Fibroblast of mammary gland (primary cell): ENCODE measurements at regions not wholly inside any gene's neighbourhood (a gene's known extent, or its start where the extent isn't known, plus 50 kb on each side); places are given as distances from the start of the nearest gene placed in this dataset.

ENCODE experiments used
- DNase-seq: peaks from one replicate; pipeline ENCODE4 v3.0.0-alpha.2; 2010; ENCODE audit warnings: low read depth
- H3K4me3 ChIP-seq: 2 replicates; pipeline ENCODE4 v1.5.1; 2011; ENCODE audit warnings: low read depth, mild to moderate bottlenecking, low read length, moderate library complexity; ENCODE audit not compliant: control insufficient read depth
- TF ChIP-seq, protein P1 (sequence below): conservative IDR thresholded peaks from 2 replicates; pipeline ENCODE4 v1.5.1; 2011; ENCODE audit warnings: low read depth, low read length, inconsistent platforms; ENCODE audit not compliant: control insufficient read depth, insufficient read depth

GRCh38 chr7:45984386-45985295 lies 63.6 kb upstream of the IGFBP3 start:
- TF ChIP-seq, protein P1, sequence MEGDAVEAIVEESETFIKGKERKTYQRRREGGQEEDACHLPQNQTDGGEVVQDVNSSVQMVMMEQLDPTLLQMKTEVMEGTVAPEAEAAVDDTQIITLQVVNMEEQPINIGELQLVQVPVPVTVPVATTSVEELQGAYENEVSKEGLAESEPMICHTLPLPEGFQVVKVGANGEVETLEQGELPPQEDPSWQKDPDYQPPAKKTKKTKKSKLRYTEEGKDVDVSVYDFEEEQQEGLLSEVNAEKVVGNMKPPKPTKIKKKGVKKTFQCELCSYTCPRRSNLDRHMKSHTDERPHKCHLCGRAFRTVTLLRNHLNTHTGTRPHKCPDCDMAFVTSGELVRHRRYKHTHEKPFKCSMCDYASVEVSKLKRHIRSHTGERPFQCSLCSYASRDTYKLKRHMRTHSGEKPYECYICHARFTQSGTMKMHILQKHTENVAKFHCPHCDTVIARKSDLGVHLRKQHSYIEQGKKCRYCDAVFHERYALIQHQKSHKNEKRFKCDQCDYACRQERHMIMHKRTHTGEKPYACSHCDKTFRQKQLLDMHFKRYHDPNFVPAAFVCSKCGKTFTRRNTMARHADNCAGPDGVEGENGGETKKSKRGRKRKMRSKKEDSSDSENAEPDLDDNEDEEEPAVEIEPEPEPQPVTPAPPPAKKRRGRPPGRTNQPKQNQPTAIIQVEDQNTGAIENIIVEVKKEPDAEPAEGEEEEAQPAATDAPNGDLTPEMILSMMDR, result no peak
- no peak overlapping the region for H3K4me3 ChIP-seq
- DNase-seq, result no peak

DNA sequence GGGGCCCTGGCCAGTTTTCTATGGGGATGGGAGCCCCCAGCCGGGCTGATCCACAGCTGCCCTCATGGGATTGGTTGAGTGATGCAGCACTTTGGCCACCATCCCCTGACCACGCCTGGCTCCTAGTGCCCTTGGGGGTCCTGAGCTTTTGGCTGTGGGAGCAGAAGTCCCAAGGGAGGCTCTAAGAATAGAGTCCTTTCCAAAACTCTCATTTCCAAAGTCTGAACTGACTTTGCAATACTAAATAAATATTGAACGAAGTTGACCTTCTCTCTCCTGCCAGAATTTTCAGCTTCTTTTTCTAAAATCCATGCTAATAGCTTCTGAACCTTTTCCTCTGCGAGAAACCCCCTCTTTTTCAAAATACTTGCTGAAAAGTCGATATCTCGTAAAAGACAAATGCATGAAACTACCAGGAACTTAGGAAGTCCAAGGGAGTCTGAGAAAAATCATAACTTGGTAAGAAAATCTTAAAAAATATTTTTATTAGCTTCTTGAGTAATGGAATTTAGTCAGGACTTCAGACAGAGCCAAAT lies 62.7 kb upstream of the IGFBP3 start:
- H3K4me3 ChIP-seq, result no peak overlapping the region
- DNase-seq, result no peak
- TF ChIP-seq, protein P1, result no peak

GRCh38 chr7:45982907-45983719 lies 62.0 kb upstream of the IGFBP3 start:
- no peak for DNase-seq
- TF ChIP-seq, protein P1, result no peak
- no peak overlapping the region for H3K4me3 ChIP-seq

DNA sequence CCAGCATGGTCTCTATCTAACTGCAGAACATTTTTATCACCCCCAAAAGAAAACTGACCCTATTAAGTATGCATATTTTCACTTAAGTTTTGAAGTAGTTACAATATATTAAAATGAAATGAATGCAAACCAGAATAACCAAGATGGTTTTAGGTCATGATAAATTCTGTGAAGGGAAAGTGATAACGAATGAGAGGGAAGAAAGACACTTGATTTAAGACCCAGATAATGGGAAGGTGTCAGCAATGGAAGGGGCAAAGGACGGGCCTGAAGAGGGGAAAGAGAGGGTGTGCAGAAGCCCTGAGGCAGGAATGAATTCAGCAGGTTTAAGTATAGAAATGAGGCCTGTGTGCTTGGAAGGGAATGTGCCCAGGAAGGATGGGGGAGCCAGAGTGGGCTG lies 61.1 kb upstream of the IGFBP3 start:
- TF ChIP-seq, protein P1, result no peak
- no peak for DNase-seq
- H3K4me3 ChIP-seq, result no peak overlapping the region

GRCh38 chr7:45980973-45981372 lies 59.9 kb upstream of the IGFBP3 start:
- no peak overlapping the region for H3K4me3 ChIP-seq
- TF ChIP-seq, protein P1, result no peak
- no peak for DNase-seq

DNA sequence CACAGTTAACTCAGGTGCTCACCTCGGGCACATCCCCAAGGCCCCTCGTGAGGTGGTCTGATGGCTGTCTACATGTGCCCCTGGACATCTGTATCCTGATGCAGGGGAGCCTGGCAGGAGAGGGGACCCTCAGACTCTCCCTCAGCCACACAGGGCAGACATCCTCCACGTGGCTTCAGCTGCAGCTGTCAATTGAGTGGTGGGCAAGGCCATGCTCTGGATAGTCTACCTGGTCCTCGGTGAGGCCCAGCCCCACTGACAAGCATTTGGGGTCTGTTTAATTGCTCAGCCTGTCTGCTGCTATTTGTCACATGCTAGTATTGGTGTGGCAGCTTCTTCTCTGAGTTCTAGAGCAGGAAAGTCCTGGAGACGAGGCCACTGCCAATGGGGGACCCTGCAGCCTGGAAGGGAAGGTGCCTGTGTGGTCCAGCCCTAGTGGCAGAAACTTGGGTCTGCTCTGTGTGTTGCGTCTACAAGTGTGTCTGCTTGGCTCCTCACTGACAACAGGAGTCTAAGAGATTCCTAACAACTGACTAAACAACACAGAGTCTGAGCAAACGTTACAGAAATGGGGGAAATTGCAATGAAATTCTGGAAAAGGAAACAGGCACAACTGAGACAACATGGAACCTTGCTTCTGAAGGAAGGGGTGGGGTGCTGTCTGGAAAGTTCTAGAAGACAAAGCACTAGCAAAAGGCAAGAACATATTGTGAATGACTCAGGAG lies 59.3 kb upstream of the IGFBP3 start:
- H3K4me3 ChIP-seq, result no peak overlapping the region
- TF ChIP-seq, protein P1, result no peak
- peak; percentile 41 for DNase-seq
